ENCODE measurements at regions not wholly inside any gene's neighbourhood (a gene's known extent, or its start where the extent isn't known, plus 50 kb on each side); places are given as distances from the start of the nearest gene placed in this dataset.

DNA sequence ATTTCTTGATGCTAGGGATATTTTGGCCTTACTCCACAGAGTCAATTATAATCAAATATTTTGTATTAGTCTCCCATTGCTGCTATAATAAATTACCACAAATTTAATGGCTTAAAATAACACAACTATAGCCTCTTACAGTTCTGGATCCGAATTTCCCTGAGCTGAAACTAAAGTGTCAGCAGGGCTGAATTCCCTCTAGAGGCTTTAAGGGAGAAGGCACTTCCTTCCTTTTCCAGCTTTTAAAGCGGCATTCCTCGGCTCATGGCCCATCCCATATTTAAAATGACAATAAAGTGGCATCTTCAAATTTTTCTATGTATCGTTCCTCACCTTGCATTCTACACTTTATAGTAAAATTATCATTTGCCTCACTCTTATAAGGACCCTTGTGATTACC lies 421.4 kb upstream of the ZWINT start:
- H3K4me3 ChIP-seq (ENCODE audit: low read depth, low read length), result no peak overlapping the region
- TF ChIP-seq, protein P1, sequence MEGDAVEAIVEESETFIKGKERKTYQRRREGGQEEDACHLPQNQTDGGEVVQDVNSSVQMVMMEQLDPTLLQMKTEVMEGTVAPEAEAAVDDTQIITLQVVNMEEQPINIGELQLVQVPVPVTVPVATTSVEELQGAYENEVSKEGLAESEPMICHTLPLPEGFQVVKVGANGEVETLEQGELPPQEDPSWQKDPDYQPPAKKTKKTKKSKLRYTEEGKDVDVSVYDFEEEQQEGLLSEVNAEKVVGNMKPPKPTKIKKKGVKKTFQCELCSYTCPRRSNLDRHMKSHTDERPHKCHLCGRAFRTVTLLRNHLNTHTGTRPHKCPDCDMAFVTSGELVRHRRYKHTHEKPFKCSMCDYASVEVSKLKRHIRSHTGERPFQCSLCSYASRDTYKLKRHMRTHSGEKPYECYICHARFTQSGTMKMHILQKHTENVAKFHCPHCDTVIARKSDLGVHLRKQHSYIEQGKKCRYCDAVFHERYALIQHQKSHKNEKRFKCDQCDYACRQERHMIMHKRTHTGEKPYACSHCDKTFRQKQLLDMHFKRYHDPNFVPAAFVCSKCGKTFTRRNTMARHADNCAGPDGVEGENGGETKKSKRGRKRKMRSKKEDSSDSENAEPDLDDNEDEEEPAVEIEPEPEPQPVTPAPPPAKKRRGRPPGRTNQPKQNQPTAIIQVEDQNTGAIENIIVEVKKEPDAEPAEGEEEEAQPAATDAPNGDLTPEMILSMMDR (IDR thresholded peaks at IDR 0.05; ENCODE audit: low read depth, low read length), result no peak

DNA sequence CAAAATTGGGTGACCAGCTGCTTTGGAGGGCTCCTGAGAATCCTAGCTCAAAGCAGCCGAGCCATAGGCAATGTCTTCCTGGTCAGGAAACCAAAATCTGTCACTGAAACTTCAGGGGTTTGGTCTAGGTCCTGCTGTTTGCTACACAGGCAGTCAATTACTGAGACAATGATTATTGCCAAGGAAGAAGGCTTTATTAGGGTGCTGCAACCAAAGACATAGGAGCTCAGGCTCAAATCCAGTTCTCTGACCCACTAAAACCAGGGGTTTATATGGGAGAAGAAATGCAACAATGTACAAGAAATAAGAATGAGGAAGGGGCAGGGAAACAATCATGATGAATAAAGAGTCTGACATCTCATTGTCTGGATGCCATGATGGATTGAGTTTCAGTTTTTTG lies 410.3 kb upstream of the ZWINT start:
- TF ChIP-seq, protein P1 (IDR thresholded peaks at IDR 0.05; ENCODE audit: low read depth, low read length), result no peak
- no peak overlapping the region for H3K4me3 ChIP-seq (ENCODE audit: low read depth, low read length)

DNA sequence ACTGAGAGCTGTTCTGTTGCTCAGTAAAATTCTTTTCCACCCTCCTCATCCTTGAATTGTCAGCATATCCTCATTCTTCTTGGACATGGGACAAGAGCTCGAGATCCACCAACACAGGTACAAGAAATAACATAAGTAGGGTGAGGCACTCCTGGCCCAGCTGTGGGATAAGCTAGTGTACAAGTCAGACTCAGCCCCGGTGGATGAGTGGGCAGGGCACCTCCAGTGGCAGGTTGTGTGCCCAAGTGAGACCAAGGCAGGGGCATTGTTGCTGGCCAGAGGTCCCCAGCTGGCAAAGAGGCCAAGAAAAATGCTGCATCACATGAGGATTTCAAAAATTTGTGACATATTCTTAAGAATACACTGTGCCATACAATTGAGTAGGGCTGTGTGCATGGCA lies 402.0 kb upstream of the ZWINT start:
- no peak overlapping the region for H3K4me3 ChIP-seq (ENCODE audit: low read depth, low read length)
- TF ChIP-seq, protein P1 (IDR thresholded peaks at IDR 0.05; ENCODE audit: low read depth, low read length), result no peak

DNA sequence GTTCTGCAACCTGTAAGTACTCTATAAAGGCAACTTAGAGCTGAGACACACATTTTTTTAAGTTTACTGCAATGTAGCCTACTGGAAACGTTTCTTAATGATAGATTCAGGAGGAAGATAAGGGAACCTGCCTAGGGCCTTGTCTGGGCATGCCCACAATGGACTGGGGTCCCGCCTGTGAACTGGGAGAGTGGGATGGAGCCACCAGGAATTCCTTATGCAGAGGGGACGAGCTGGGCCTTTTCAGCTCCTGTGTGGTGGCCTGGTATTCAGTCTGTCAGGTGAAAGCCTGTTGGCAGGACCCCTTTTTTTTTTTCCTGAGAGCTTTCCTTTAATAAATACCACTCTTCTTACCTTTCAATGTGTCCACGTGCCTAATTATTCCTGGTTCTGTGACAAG lies 384.4 kb upstream of the ZWINT start:
- TF ChIP-seq, protein P1 (IDR thresholded peaks at IDR 0.05; ENCODE audit: low read depth, low read length), result no peak

DNA sequence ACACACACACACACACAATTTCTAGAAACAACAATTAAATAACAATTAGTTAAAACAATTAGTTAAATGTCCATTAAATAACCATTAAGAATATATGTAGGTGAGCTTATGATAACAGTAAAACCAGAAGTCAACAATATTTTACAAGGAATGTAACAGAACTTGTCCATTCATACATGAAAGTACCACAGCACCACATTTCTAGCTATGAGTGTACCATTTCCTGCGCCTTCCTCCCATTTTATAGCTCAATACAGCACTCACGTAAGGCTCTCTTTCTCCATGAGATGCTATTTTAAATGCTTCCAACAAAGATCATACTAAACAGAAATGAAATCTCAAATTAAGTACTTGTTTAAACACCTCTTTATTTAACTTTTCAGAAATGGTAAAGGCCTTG lies 367.3 kb upstream of the ZWINT start:
- no peak overlapping the region for H3K4me3 ChIP-seq (ENCODE audit: low read depth, low read length)
- TF ChIP-seq, protein P1 (IDR thresholded peaks at IDR 0.05; ENCODE audit: low read depth, low read length), result no peak

More for the DNA sequence above, 384.4 kb upstream of the ZWINT start:
- H3K4me3 ChIP-seq (ENCODE audit: low read depth, low read length), result no peak overlapping the region

DNA sequence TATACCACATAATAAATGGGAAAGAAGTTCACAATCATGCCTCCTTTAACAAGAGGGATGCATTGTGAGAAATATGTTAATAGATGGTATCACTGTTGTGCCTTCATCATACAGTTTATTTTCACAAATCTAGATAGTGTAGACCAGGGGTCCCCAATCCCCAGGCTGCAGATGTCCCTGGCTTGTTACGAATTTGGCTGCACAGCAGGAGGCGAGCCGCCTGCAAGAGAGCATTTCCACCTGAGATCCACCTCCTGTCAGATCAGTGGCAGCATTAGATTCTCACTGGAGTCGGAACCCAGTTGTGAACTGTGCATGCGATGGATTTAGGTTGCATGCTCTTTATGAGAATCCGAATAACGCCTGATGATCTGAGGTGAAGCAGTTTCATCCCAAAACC lies 361.9 kb upstream of the ZWINT start:
- TF ChIP-seq, protein P1 (IDR thresholded peaks at IDR 0.05; ENCODE audit: low read depth, low read length), result no peak
- no peak overlapping the region for H3K4me3 ChIP-seq (ENCODE audit: low read depth, low read length)

DNA sequence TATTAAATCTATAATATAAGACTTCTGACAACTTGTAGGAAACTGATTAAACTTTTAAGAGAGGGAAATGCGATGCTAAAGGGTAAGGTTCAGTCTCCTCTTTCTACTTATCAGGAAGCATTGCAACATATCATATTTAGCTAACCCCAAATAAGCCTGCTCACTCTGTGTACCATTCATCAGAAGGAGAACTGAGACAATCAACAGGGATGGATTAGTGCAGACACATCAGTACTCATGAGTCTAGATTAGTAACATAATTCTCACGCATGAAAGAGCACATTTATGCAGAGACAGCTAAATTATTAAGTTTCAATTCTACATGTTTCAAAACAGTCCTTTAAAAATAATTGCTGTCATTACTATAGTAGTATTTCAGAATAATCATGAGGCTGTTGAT lies 354.2 kb upstream of the ZWINT start:
- H3K4me3 ChIP-seq (ENCODE audit: low read depth, low read length), result no peak overlapping the region
- TF ChIP-seq, protein P1 (IDR thresholded peaks at IDR 0.05; ENCODE audit: low read depth, low read length), result no peak
